B cell (primary cell): ENCODE measurements at regions not wholly inside any gene's neighbourhood (a gene's known extent, or its start where the extent isn't known, plus 50 kb on each side); places are given as distances from the start of the nearest gene placed in this dataset.

Experiments used
- ATAC-seq: fragments of 200-7000 bp; cut with Tn5 transposase; one replicate; pipeline ENCODE4 v1.10.0; 2021; ENCODE audit warnings: low read depth, mild to moderate bottlenecking, moderate number of reproducible peaks, moderate library complexity
- CTCF ChIA-PET: fragments of 350-600 bp; sonication (Branson Sonifier 250); formaldehyde crosslinking; loops from one replicate; lab custom pipeline; 2021; ENCODE audit warnings: antibody characterized with exemption, inconsistent platforms; lab: Charles Lee
- POLR2A ChIA-PET: fragments of 350-600 bp; sonication (Branson Sonifier 250); formaldehyde crosslinking; loops from one replicate; lab custom pipeline; 2021; ENCODE audit warnings: antibody characterized with exemption; lab: Charles Lee
- DNase-seq: peaks from one replicate; pipeline ENCODE4 v3.0.0; 2013
- H2AFZ ChIP-seq: 2 replicates; pipeline ENCODE4 v1.6.1; 2012; ENCODE audit warnings: mild to moderate bottlenecking, low read depth, low read length; ENCODE audit not compliant: insufficient read depth, poor library complexity, severe bottlenecking
- H3K27ac ChIP-seq, 2 donors: 1 replicate in 1 of 2; 2 replicates in 1 of 2; pipeline ENCODE4 v1.5.1; 2012 to 2013; ENCODE audit warnings: low read length in 2 of 2, mild to moderate bottlenecking in 2 of 2, moderate library complexity in 1 of 2
- H3K27me3 ChIP-seq, 4 experiments: fragments of 200-600 bp in 1 of 4; sonication (generic) in 1 of 4; replicated peaks in 1 of 4; 1 replicate in 2 of 4; 2 replicates in 2 of 4; pipeline versions ENCODE4 v1.6.1 to v1.7.0; 2013 to 2016; ENCODE audit warnings: low read length in 3 of 4, mild to moderate bottlenecking in 2 of 4, mixed read lengths in 1 of 4, moderate library complexity in 1 of 4; ENCODE audit not compliant: insufficient read depth in 4 of 4, control insufficient read depth in 3 of 4; ENCODE audit errors: control extremely low read depth in 1 of 4
- H3K36me3 ChIP-seq, 2 experiments: replicated peaks in 1 of 2; 1 replicate in 1 of 2; 2 replicates in 1 of 2; pipeline versions ENCODE4 v1.6.1 to v1.7.1; 2013; ENCODE audit warnings: low read length in 1 of 2; ENCODE audit not compliant: insufficient read depth in 2 of 2, control insufficient read depth in 1 of 2; ENCODE audit errors: control extremely low read depth in 1 of 2, extremely low read depth in 1 of 2
- H3K4me1 ChIP-seq, 2 donors: fragments of 200-600 bp in 1 of 2; sonication (generic) in 1 of 2; 1 replicate in 1 of 2; 2 replicates in 1 of 2; pipeline versions ENCODE4 v1.5.1 to v1.6.1; 2013 to 2017; ENCODE audit warnings: low read length in 2 of 2; ENCODE audit not compliant: control insufficient read depth in 2 of 2, insufficient read depth in 2 of 2
- H3K4me2 ChIP-seq: replicated peaks from 2 replicates; pipeline ENCODE3; 2012; ENCODE audit warnings: mild to moderate bottlenecking, low read depth, low read length; ENCODE audit not compliant: poor library complexity, severe bottlenecking
- H3K4me3 ChIP-seq, 5 experiments: fragments of 200-600 bp in 1 of 5; sonication (generic) in 1 of 5; 1 replicate in 3 of 5; 2 replicates in 2 of 5; pipeline versions ENCODE4 v1.5.1 to v1.7.0; 2011 to 2016; ENCODE audit warnings: low read length in 4 of 5, mild to moderate bottlenecking in 4 of 5, low read depth in 2 of 5, control low read depth in 1 of 5, moderate library complexity in 1 of 5; ENCODE audit not compliant: insufficient read depth in 1 of 5; ENCODE audit errors: control extremely low read depth in 1 of 5, extremely low read depth in 1 of 5
- H3K79me2 ChIP-seq: fragments of 200-600 bp; sonication (generic); one replicate; pipeline ENCODE4 v1.6.0; 2016; ENCODE audit warnings: low read length; ENCODE audit not compliant: control insufficient read depth, insufficient read depth
- H3K9ac ChIP-seq: fragments of 200-600 bp; sonication (generic); 2 replicates; pipeline ENCODE4 v1.6.1; 2017; ENCODE audit warnings: mild to moderate bottlenecking, low read length, moderate library complexity
- H3K9me3 ChIP-seq, 3 donors: one replicate each; pipeline versions ENCODE4 v1.6.1 to v1.7.1; 2013; ENCODE audit warnings: low read length in 2 of 3; ENCODE audit not compliant: control insufficient read depth in 2 of 3, insufficient read depth in 1 of 3; ENCODE audit errors: control extremely low read depth in 1 of 3
- H4K20me1 ChIP-seq: 2 replicates; pipeline ENCODE4 v1.6.0; 2012; ENCODE audit warnings: mild to moderate bottlenecking, low read length; ENCODE audit not compliant: insufficient read depth, control insufficient read depth, poor library complexity, severe bottlenecking
- H3K27ac Mint-ChIP-seq: one replicate; pipeline ENCODE4 v1.8.0; 2021; ENCODE audit warnings: mixed read lengths
- H3K27me3 Mint-ChIP-seq: one replicate; pipeline ENCODE4 v1.8.0; 2021; ENCODE audit warnings: mixed read lengths
- H3K4me1 Mint-ChIP-seq: one replicate; pipeline ENCODE4 v1.8.0; 2021; ENCODE audit warnings: mixed read lengths
- H3K4me3 Mint-ChIP-seq: one replicate; pipeline ENCODE4 v1.8.0; 2021; ENCODE audit warnings: mixed read lengths
- H3K9me3 Mint-ChIP-seq: one replicate; pipeline ENCODE4 v1.8.0; 2022; ENCODE audit warnings: mixed read lengths; ENCODE audit not compliant: insufficient read depth
- CTCF ChIP-seq: fragments of 200-600 bp; IDR thresholded peaks from one replicate; pipeline ENCODE4 v1.8.0; 2022; ENCODE audit warnings: antibody characterized with exemption, mild to moderate bottlenecking
- EZH2 ChIP-seq: IDR thresholded peaks from 2 replicates; pipeline ENCODE4 v1.6.1; 2012; ENCODE audit warnings: borderline replicate concordance, low read depth, mild to moderate bottlenecking, moderate library complexity, low read length; ENCODE audit not compliant: insufficient read depth, poor library complexity, severe bottlenecking
- WGBS: methylation state at CpG from one replicate; pipeline ENCODE4 v1.1.5; 2013; ENCODE audit warnings: missing lambda C conversion rate; ENCODE audit not compliant: insufficient coverage; 5-methylcytosine and 5-hydroxymethylcytosine counted together
- intact Hi-C: fragments of 100-400 bp; cut with micrococcal nuclease; formaldehyde crosslinking; loops from one replicate; pipeline ENCODE4 v1.10.0; 2022

GRCh38 chr6:1086446-1087153 is 225.3 kb upstream of the FOXQ1 start:
- no peak for DNase-seq
- 91% methylated on average over 8 of the region's 10 CpGs for WGBS
- no peaks in the 10 kb centered on the region for H3K79me2 ChIP-seq
- no peak overlapping the region for H3K4me3 ChIP-seq
- no peaks in the 10 kb centered on the region for H4K20me1 ChIP-seq
- no peak overlapping the region for H3K4me2 ChIP-seq
- ChIA-PET CTCF (no interaction called here), POLR2A (no interaction called here)
- H3K4me3 Mint-ChIP-seq = no peak overlapping the region
- no peak overlapping the region for H3K9ac ChIP-seq
- H3K4me1 Mint-ChIP-seq = no peaks in the 10 kb centered on the region
- TF ChIP-seq CTCF = no peak
- no peak for TF ChIP-seq EZH2
- H3K27me3 ChIP-seq = peaks cover 0 to 5% (median 0%) of the 10 kb centered on the region in 4 experiments
- intact Hi-C loops = no loop called here
- H3K27ac Mint-ChIP-seq = no peak overlapping the region
- peaks cover 12% of the 10 kb centered on the region for H3K27me3 Mint-ChIP-seq
- H3K27ac ChIP-seq = no peak overlapping the region
- no peaks in the 10 kb centered on the region for H3K4me1 ChIP-seq
- peaks cover 0 to 2% (median 0%) of the 10 kb centered on the region in 3 donors for H3K9me3 ChIP-seq
- H2AFZ ChIP-seq = no peak overlapping the region
- no peak for ATAC-seq
- no peaks in the 10 kb centered on the region for H3K9me3 Mint-ChIP-seq
- H3K36me3 ChIP-seq = no peaks in the 10 kb centered on the region

GRCh38 chr6:1082285-1082935 is 229.5 kb upstream of the FOXQ1 start:
- CTCF ChIA-PET = no interaction called here

More at GRCh38 chr6:1082285-1082935, 229.5 kb upstream of the FOXQ1 start:
- no peak for TF ChIP-seq EZH2
- TF ChIP-seq CTCF = no peak
- DNase-seq = no peak
- H3K27ac Mint-ChIP-seq = no peak overlapping the region
- no peak overlapping the region for H3K9ac ChIP-seq
- H3K4me3 ChIP-seq = no peak overlapping the region
- H3K4me1 ChIP-seq = no peaks in the 10 kb centered on the region
- H2AFZ ChIP-seq = no peak overlapping the region
- H3K79me2 ChIP-seq = no peaks in the 10 kb centered on the region
- H3K27me3 ChIP-seq = no peaks in the 10 kb centered on the region
- no peak for ATAC-seq
- WGBS = 64% methylated on average over 9 of the region's 11 CpGs
- H3K27ac ChIP-seq = no peak overlapping the region
- H3K36me3 ChIP-seq = no peaks in the 10 kb centered on the region
- H4K20me1 ChIP-seq = no peaks in the 10 kb centered on the region
- no peak overlapping the region for H3K4me3 Mint-ChIP-seq
- intact Hi-C loops = no loop called here
- peaks cover 0 to 2% (median 0%) of the 10 kb centered on the region in 3 donors for H3K9me3 ChIP-seq
- H3K27me3 Mint-ChIP-seq = peaks cover 9% of the 10 kb centered on the region
- POLR2A ChIA-PET = no interaction called here
- no peak overlapping the region for H3K4me2 ChIP-seq
- H3K4me1 Mint-ChIP-seq = no peaks in the 10 kb centered on the region
- no peaks in the 10 kb centered on the region for H3K9me3 Mint-ChIP-seq
